ENCODE measurements at regions not wholly inside any gene's neighbourhood (a gene's known extent, or its start where the extent isn't known, plus 50 kb on each side); places are given as distances from the start of the nearest gene placed in this dataset.

- no peak for DNase-seq
Measured at GRCh38 chr1:23614032-23614660, 54.8 kb upstream of the ID3 start.

GRCh38 chr1:23613191-23614031 is 54.1 kb upstream of the ID3 start:
- DNase-seq, result peak; percentile 80

GRCh38 chr1:23611601-23612327 is 52.5 kb upstream of the ID3 start:
- DNase-seq, result peak; percentile 67

- DNase-seq, result no peak
Measured at GRCh38 chr1:23610677-23611076, 51.4 kb upstream of the ID3 start.

GRCh38 chr1:23609971-23610370 is 50.7 kb upstream of the ID3 start:
- no peak for DNase-seq
